ENCODE measurements at regions not wholly inside any gene's neighbourhood (a gene's known extent, or its start where the extent isn't known, plus 50 kb on each side); places are given as distances from the start of the nearest gene placed in this dataset.

DNA sequence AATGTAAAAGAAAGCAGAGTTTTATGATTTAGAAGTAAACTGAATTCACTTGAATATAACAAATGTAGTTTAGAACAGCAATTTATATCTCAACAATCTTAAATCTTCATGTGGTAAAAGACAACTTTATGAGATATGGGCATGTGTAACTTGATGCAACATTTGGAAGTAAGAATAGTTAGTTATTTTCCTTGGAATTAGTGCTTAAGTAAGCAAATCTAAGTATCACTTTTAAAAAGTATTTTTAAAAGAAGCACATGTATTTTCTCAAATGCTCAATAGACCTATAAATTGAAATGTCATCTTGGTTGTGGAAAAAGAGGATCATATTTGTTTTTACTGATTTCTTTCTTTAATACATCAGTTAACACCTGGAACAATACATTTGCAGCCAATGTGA lies 340.3 kb upstream of the CDH6 start:
- TF ChIP-seq, protein P1, sequence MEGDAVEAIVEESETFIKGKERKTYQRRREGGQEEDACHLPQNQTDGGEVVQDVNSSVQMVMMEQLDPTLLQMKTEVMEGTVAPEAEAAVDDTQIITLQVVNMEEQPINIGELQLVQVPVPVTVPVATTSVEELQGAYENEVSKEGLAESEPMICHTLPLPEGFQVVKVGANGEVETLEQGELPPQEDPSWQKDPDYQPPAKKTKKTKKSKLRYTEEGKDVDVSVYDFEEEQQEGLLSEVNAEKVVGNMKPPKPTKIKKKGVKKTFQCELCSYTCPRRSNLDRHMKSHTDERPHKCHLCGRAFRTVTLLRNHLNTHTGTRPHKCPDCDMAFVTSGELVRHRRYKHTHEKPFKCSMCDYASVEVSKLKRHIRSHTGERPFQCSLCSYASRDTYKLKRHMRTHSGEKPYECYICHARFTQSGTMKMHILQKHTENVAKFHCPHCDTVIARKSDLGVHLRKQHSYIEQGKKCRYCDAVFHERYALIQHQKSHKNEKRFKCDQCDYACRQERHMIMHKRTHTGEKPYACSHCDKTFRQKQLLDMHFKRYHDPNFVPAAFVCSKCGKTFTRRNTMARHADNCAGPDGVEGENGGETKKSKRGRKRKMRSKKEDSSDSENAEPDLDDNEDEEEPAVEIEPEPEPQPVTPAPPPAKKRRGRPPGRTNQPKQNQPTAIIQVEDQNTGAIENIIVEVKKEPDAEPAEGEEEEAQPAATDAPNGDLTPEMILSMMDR (IDR thresholded peaks at IDR 0.05): no peak
- TF ChIP-seq POLR2A (IDR thresholded peaks at IDR 0.05) (no peak), POLR2AphosphoS5 (IDR thresholded peaks at IDR 0.05) (no peak)
- DNase-seq (ENCODE audit: low spot score in 2 of 2): no peak
- Histone ChIP-seq H3K27ac (no peak overlapping the region), H3K4me3 (no peak overlapping the region), H3K4me1 (no peaks in the 10 kb centered on the region), H3K27me3 (no peaks in the 10 kb centered on the region), H3K9me3 (no peaks in the 10 kb centered on the region), H3K36me3 (no peaks in the 10 kb centered on the region)
- intact Hi-C loops (cut with DNase I; ENCODE audit: low total_unique reads): no loop called here

DNA sequence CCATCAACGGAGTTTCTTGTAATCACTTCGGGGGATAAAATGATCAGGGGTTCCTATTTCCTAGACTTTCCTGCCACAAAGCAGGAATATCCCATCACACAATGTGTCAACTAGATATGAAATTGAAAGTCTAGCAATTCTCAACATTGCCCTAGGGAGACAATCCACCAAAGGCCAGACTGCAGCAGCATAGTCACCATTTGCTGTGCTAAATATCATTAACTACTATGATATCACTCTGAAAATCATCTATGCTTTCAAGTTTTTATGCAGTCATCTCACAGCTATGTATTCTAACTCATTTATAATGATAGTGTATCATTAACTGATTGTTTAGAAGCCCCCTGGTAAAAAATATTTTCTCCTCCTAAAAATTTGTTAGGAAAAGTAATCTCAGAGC lies 342.6 kb upstream of the CDH6 start:
- Histone ChIP-seq H3K4me3 (no peak overlapping the region), H3K27me3 (no peaks in the 10 kb centered on the region), H3K27ac (no peak overlapping the region), H3K9me3 (no peaks in the 10 kb centered on the region), H3K4me1 (no peaks in the 10 kb centered on the region), H3K36me3 (no peaks in the 10 kb centered on the region)
- DNase-seq (ENCODE audit: low spot score in 2 of 2): no peak
- TF ChIP-seq POLR2AphosphoS5 (IDR thresholded peaks at IDR 0.05): no peak
- TF ChIP-seq, protein P1 (IDR thresholded peaks at IDR 0.05): no peak
- no peak for TF ChIP-seq POLR2A (IDR thresholded peaks at IDR 0.05)
- intact Hi-C loops (cut with DNase I; ENCODE audit: low total_unique reads): no loop called here

- no peaks in the 10 kb centered on the region for H3K9me3 ChIP-seq
- TF ChIP-seq, protein P1 (IDR thresholded peaks at IDR 0.05): no peak
- TF ChIP-seq POLR2A (IDR thresholded peaks at IDR 0.05) (no peak), POLR2AphosphoS5 (IDR thresholded peaks at IDR 0.05) (no peak)
- no peak for DNase-seq (ENCODE audit: low spot score in 2 of 2)
- no peak overlapping the region for H3K4me3 ChIP-seq
- no peaks in the 10 kb centered on the region for H3K4me1 ChIP-seq
- intact Hi-C loops (cut with DNase I; ENCODE audit: low total_unique reads): no loop called here
- H3K27me3 ChIP-seq: no peaks in the 10 kb centered on the region
- H3K27ac ChIP-seq: no peak overlapping the region
- no peaks in the 10 kb centered on the region for H3K36me3 ChIP-seq
Measured at GRCh38 chr5:30849931-30850710, 343.4 kb upstream of the CDH6 start.

GRCh38 chr5:30846171-30846570 lies 347.3 kb upstream of the CDH6 start:
- TF ChIP-seq, protein P1 (IDR thresholded peaks at IDR 0.05): no peak
- TF ChIP-seq POLR2A (IDR thresholded peaks at IDR 0.05) (no peak), POLR2AphosphoS5 (IDR thresholded peaks at IDR 0.05) (no peak)
- H3K27me3 ChIP-seq: no peaks in the 10 kb centered on the region
- H3K4me1 ChIP-seq: no peaks in the 10 kb centered on the region
- H3K36me3 ChIP-seq: no peaks in the 10 kb centered on the region
- intact Hi-C loops (cut with DNase I; ENCODE audit: low total_unique reads): no loop called here
- no peak for DNase-seq (ENCODE audit: low spot score in 2 of 2)
- no peak overlapping the region for H3K27ac ChIP-seq
- H3K9me3 ChIP-seq: no peaks in the 10 kb centered on the region
- H3K4me3 ChIP-seq: no peak overlapping the region

DNA sequence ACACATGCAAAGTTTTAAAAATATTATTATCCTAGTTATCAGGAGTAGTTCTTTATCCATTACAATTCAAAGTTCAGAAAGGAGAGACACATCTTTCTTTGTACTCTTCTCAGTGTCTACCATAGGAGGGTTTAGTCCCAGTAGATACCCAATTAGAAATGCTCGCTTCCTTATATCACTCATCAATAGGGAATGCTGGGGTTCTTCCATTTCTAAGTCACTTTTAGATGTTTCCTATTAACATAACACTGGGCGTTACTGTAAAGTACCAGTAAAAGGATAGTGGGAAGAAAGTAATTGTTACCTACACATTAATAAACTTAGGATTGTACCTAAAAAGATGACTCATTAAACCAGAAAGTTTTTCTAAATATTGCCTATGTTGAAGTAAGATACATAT lies 348.3 kb upstream of the CDH6 start:
- DNase-seq (ENCODE audit: low spot score in 2 of 2): no peak
- H3K27ac ChIP-seq: no peak overlapping the region
- H3K4me3 ChIP-seq: no peak overlapping the region
- TF ChIP-seq POLR2A (IDR thresholded peaks at IDR 0.05) (no peak), POLR2AphosphoS5 (IDR thresholded peaks at IDR 0.05) (no peak)
- TF ChIP-seq, protein P1 (IDR thresholded peaks at IDR 0.05): no peak
- H3K9me3 ChIP-seq: no peaks in the 10 kb centered on the region
- intact Hi-C loops (cut with DNase I; ENCODE audit: low total_unique reads): no loop called here
- H3K4me1 ChIP-seq: no peaks in the 10 kb centered on the region
- H3K36me3 ChIP-seq: no peaks in the 10 kb centered on the region
- H3K27me3 ChIP-seq: no peaks in the 10 kb centered on the region
